ENCODE measurements at regions not wholly inside any gene's neighbourhood (a gene's known extent, or its start where the extent isn't known, plus 50 kb on each side); places are given as distances from the start of the nearest gene placed in this dataset.

DNA sequence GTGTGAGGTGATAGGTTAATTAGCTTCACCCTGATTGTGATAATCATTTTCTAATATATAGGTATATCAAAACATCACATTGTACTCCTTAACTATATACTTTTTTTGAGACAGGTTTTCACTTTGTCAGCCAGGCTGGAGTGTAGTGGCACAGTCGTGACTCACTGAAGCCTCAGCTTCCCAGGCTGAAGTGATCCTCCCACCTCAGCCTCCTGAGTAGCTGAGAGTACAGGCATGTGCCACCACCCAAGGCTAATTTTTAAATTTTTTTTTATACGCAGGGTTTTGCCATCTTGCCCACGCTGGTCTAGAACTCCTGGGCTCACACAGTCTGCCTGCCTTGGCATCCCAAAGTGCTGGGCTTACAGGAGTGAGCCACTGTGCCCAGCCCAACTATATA lies 455.3 kb upstream of the MAF start:
- peaks cover 2% of the 10 kb centered on the region for H3K27me3 Mint-ChIP-seq (ENCODE audit: unreplicated experiment)
- H3K4me1 Mint-ChIP-seq (ENCODE audit: unreplicated experiment), result no peaks in the 10 kb centered on the region
- TF ChIP-seq CTCF (IDR thresholded peaks at IDR 0.05; ENCODE audit: unreplicated experiment), result no peak
- no peaks in the 10 kb centered on the region for H3K9me3 Mint-ChIP-seq (ENCODE audit: unreplicated experiment)
- H3K4me3 Mint-ChIP-seq (ENCODE audit: unreplicated experiment), result no peak overlapping the region
- no peaks in the 10 kb centered on the region for H3K36me3 Mint-ChIP-seq (ENCODE audit: low read depth, unreplicated experiment)
- no peak overlapping the region for H3K27ac Mint-ChIP-seq (ENCODE audit: unreplicated experiment)
- DNase-seq (ENCODE audit: low spot score), result no peak

DNA sequence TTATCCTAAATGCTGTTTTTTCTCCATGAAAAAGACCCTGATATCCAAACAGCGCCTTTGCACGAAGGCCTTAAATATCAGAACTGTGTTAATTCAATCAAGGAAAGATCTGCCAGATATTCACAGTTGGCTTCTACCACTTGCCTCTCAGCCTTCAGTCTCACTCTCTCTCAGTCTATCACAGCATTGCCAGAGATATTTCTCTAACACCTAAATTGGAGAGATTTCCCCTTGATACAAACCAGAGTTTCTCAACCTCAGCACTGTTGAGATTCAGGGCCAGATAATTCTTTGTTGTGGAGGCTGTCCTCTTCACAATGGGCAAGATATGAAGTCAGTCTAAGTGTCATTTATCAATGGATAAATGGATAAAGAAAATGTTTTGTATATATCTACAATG lies 454.1 kb upstream of the MAF start:
- TF ChIP-seq CTCF (IDR thresholded peaks at IDR 0.05; ENCODE audit: unreplicated experiment), result no peak
- no peak for DNase-seq (ENCODE audit: low spot score)
- no peaks in the 10 kb centered on the region for H3K36me3 Mint-ChIP-seq (ENCODE audit: low read depth, unreplicated experiment)
- H3K27me3 Mint-ChIP-seq (ENCODE audit: unreplicated experiment), result peaks cover 1% of the 10 kb centered on the region
- no peak overlapping the region for H3K4me3 Mint-ChIP-seq (ENCODE audit: unreplicated experiment)
- H3K27ac Mint-ChIP-seq (ENCODE audit: unreplicated experiment), result no peak overlapping the region
- no peaks in the 10 kb centered on the region for H3K4me1 Mint-ChIP-seq (ENCODE audit: unreplicated experiment)
- no peaks in the 10 kb centered on the region for H3K9me3 Mint-ChIP-seq (ENCODE audit: unreplicated experiment)

GRCh38 chr16:80051040-80051439 lies 450.5 kb upstream of the MAF start:
- DNase-seq (ENCODE audit: low spot score), result no peak
- H3K9me3 Mint-ChIP-seq (ENCODE audit: unreplicated experiment), result no peaks in the 10 kb centered on the region

DNA sequence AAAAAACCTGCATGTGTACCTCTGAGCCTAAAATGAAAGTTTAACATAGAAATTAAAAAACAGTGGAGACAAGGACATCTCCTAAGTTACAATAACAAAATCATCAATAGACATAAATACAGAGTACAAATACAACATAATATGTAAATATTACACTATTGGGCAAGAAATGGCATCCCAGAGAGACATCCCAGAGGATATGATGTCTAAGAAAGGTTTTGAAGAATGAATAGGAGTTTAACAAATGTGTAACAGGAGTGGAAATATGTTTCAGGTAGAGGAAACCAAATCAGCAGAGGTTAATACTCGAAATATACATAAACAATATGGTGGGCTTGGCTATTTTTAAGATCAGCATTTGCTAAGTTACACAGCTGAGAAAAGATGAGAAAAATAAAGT lies 447.7 kb upstream of the MAF start:
- Mint-ChIP-seq H3K4me3 (ENCODE audit: unreplicated experiment) (no peak overlapping the region), H3K9me3 (ENCODE audit: unreplicated experiment) (no peaks in the 10 kb centered on the region), H3K27ac (ENCODE audit: unreplicated experiment) (no peak overlapping the region), H3K4me1 (ENCODE audit: unreplicated experiment) (no peaks in the 10 kb centered on the region), H3K36me3 (ENCODE audit: low read depth, unreplicated experiment) (no peaks in the 10 kb centered on the region), H3K27me3 (ENCODE audit: unreplicated experiment) (peaks cover 1% of the 10 kb centered on the region)
- no peak for TF ChIP-seq CTCF (IDR thresholded peaks at IDR 0.05; ENCODE audit: unreplicated experiment)
- DNase-seq (ENCODE audit: low spot score), result no peak

More at GRCh38 chr16:80051040-80051439, 450.5 kb upstream of the MAF start:
- no peak for TF ChIP-seq CTCF (IDR thresholded peaks at IDR 0.05; ENCODE audit: unreplicated experiment)
- Mint-ChIP-seq H3K4me1 (ENCODE audit: unreplicated experiment) (no peaks in the 10 kb centered on the region), H3K4me3 (ENCODE audit: unreplicated experiment) (no peak overlapping the region), H3K36me3 (ENCODE audit: low read depth, unreplicated experiment) (no peaks in the 10 kb centered on the region), H3K27ac (ENCODE audit: unreplicated experiment) (no peak overlapping the region), H3K27me3 (ENCODE audit: unreplicated experiment) (peaks cover 1% of the 10 kb centered on the region)

GRCh38 chr16:80047842-80048241 lies 447.3 kb upstream of the MAF start:
- no peak overlapping the region for H3K27ac Mint-ChIP-seq (ENCODE audit: unreplicated experiment)
- no peaks in the 10 kb centered on the region for H3K9me3 Mint-ChIP-seq (ENCODE audit: unreplicated experiment)
- H3K4me3 Mint-ChIP-seq (ENCODE audit: unreplicated experiment), result no peak overlapping the region
- H3K27me3 Mint-ChIP-seq (ENCODE audit: unreplicated experiment), result peaks cover 2% of the 10 kb centered on the region
- H3K4me1 Mint-ChIP-seq (ENCODE audit: unreplicated experiment), result no peaks in the 10 kb centered on the region
- no peaks in the 10 kb centered on the region for H3K36me3 Mint-ChIP-seq (ENCODE audit: low read depth, unreplicated experiment)
- no peak for TF ChIP-seq CTCF (IDR thresholded peaks at IDR 0.05; ENCODE audit: unreplicated experiment)
- no peak for DNase-seq (ENCODE audit: low spot score)

All from endothelial cell (in vitro differentiated cells).